CD8-positive, alpha-beta memory T cell (primary cell): ENCODE measurements at regions not wholly inside any gene's neighbourhood (a gene's known extent, or its start where the extent isn't known, plus 50 kb on each side); places are given as distances from the start of the nearest gene placed in this dataset.

Source experiments
- CTCF ChIA-PET: fragments of 350-600 bp; sonication (Branson Sonifier 250); formaldehyde crosslinking; loops from one replicate; lab custom pipeline; 2021; ENCODE audit warnings: antibody characterized with exemption; lab: Charles Lee
- POLR2A ChIA-PET: fragments of 350-600 bp; sonication (Branson Sonifier 250); formaldehyde crosslinking; loops from one replicate; lab custom pipeline; 2021; ENCODE audit warnings: antibody characterized with exemption; lab: Charles Lee
- DNase-seq, 5 donors: peaks; one replicate each; pipeline versions ENCODE4 v3.0.0 to v3.0.0-alpha.2; 2020 to 2022; ENCODE audit warnings: mixed read lengths in 1 of 5
- H3K27ac ChIP-seq: one replicate; pipeline ENCODE4 v1.7.0; 2013; ENCODE audit warnings: low read depth, mild to moderate bottlenecking, low read length, moderate library complexity
- H3K27me3 ChIP-seq: 2 replicates; pipeline ENCODE4 v1.7.0; 2013; ENCODE audit warnings: low read length, mild to moderate bottlenecking; ENCODE audit not compliant: insufficient read depth, poor library complexity, severe bottlenecking
- H3K36me3 ChIP-seq: 2 replicates; pipeline ENCODE4 v1.7.0; 2013; ENCODE audit warnings: mild to moderate bottlenecking, low read length, moderate library complexity; ENCODE audit not compliant: insufficient read depth
- H3K4me1 ChIP-seq: 2 replicates; pipeline ENCODE4 v1.7.0; 2013; ENCODE audit warnings: mild to moderate bottlenecking, low read length, moderate library complexity; ENCODE audit not compliant: insufficient read depth
- H3K4me3 ChIP-seq: 2 replicates; pipeline ENCODE4 v1.7.0; 2013; ENCODE audit warnings: mild to moderate bottlenecking, low read length
- H3K9me3 ChIP-seq: 2 replicates; pipeline ENCODE4 v1.7.0; 2013; ENCODE audit warnings: mild to moderate bottlenecking, low read length
- H3K27ac Mint-ChIP-seq, 8 donors: one replicate each; pipeline ENCODE4 v1.8.0; 2020 to 2021; ENCODE audit warnings: mixed read lengths in 8 of 8, mild to moderate bottlenecking in 6 of 8, inconsistent platforms in 3 of 8, moderate library complexity in 3 of 8
- H3K27me3 Mint-ChIP-seq, 2 donors: one replicate each; pipeline ENCODE4 v1.8.0; 2020 to 2021; ENCODE audit warnings: mixed read lengths in 2 of 2, mild to moderate bottlenecking in 1 of 2, moderate library complexity in 1 of 2
- H3K36me3 Mint-ChIP-seq, 3 donors: one replicate each; pipeline ENCODE4 v1.8.0; 2020 to 2021; ENCODE audit warnings: mixed read lengths in 3 of 3, inconsistent platforms in 1 of 3, mild to moderate bottlenecking in 1 of 3
- H3K4me1 Mint-ChIP-seq, 3 donors: one replicate each; pipeline ENCODE4 v1.8.0; 2020 to 2021; ENCODE audit warnings: mixed read lengths in 3 of 3, inconsistent platforms in 1 of 3, mild to moderate bottlenecking in 1 of 3
- H3K4me3 Mint-ChIP-seq, 7 donors: one replicate each; pipeline ENCODE4 v1.8.0; 2020 to 2021; ENCODE audit warnings: mixed read lengths in 7 of 7, mild to moderate bottlenecking in 6 of 7, moderate library complexity in 4 of 7, inconsistent platforms in 2 of 7
- H3K9me3 Mint-ChIP-seq, 5 donors: one replicate each; pipeline ENCODE4 v1.8.0; 2020 to 2022; ENCODE audit warnings: mixed read lengths in 5 of 5, mild to moderate bottlenecking in 3 of 5, moderate library complexity in 2 of 5, inconsistent platforms in 1 of 5

- H3K4me1 Mint-ChIP-seq: no peaks in the 10 kb centered on the region
- CTCF ChIA-PET: no interaction called here
- H3K4me1 ChIP-seq: no peaks in the 10 kb centered on the region
Measured at GRCh38 chr6:121499666-121500065, 64.2 kb downstream of the GJA1 start.

GRCh38 chr6:121503589-121503991, 68.1 kb downstream of the GJA1 start:
- Histone ChIP-seq H3K27ac (no peak overlapping the region), H3K9me3 (no peaks in the 10 kb centered on the region), H3K27me3 (no peaks in the 10 kb centered on the region), H3K4me3 (no peak overlapping the region), H3K36me3 (no peaks in the 10 kb centered on the region), H3K4me1 (no peaks in the 10 kb centered on the region)
- no peak overlapping the region for H3K4me3 Mint-ChIP-seq
- H3K9me3 Mint-ChIP-seq: no peaks in the 10 kb centered on the region
- no peaks in the 10 kb centered on the region for H3K36me3 Mint-ChIP-seq
- ChIA-PET CTCF (no interaction called here), POLR2A (no interaction called here)
- no peak for DNase-seq
- no peaks in the 10 kb centered on the region for H3K4me1 Mint-ChIP-seq
- H3K27ac Mint-ChIP-seq: no peak overlapping the region
- no peaks in the 10 kb centered on the region for H3K27me3 Mint-ChIP-seq

More at GRCh38 chr6:121499666-121500065, 64.2 kb downstream of the GJA1 start:
- no peaks in the 10 kb centered on the region for H3K36me3 ChIP-seq
- H3K4me3 ChIP-seq: no peak overlapping the region
- no peaks in the 10 kb centered on the region for H3K9me3 ChIP-seq
- POLR2A ChIA-PET: no interaction called here
- H3K27ac ChIP-seq: no peak overlapping the region
- no peaks in the 10 kb centered on the region for H3K36me3 Mint-ChIP-seq
- no peaks in the 10 kb centered on the region for H3K27me3 Mint-ChIP-seq
- no peaks in the 10 kb centered on the region for H3K9me3 Mint-ChIP-seq
- DNase-seq: no peak
- H3K27me3 ChIP-seq: no peaks in the 10 kb centered on the region
- H3K27ac Mint-ChIP-seq: no peak overlapping the region
- H3K4me3 Mint-ChIP-seq: no peak overlapping the region

GRCh38 chr6:121504227-121504626, 68.8 kb downstream of the GJA1 start:
- no peak overlapping the region for H3K4me3 Mint-ChIP-seq
- no peaks in the 10 kb centered on the region for H3K27me3 Mint-ChIP-seq
- H3K36me3 Mint-ChIP-seq: no peaks in the 10 kb centered on the region
- H3K4me1 Mint-ChIP-seq: no peaks in the 10 kb centered on the region
- H3K27ac Mint-ChIP-seq: no peak overlapping the region
- H3K36me3 ChIP-seq: no peaks in the 10 kb centered on the region
- H3K4me3 ChIP-seq: no peak overlapping the region
- H3K9me3 ChIP-seq: no peaks in the 10 kb centered on the region
- DNase-seq: no peak
- H3K27me3 ChIP-seq: no peaks in the 10 kb centered on the region
- POLR2A ChIA-PET: no interaction called here
- H3K9me3 Mint-ChIP-seq: no peaks in the 10 kb centered on the region
- CTCF ChIA-PET: no interaction called here
- H3K27ac ChIP-seq: no peak overlapping the region
- no peaks in the 10 kb centered on the region for H3K4me1 ChIP-seq

- H3K36me3 Mint-ChIP-seq: no peaks in the 10 kb centered on the region
- no peaks in the 10 kb centered on the region for H3K4me1 Mint-ChIP-seq
- Histone ChIP-seq H3K4me1 (no peaks in the 10 kb centered on the region), H3K27me3 (no peaks in the 10 kb centered on the region), H3K36me3 (no peaks in the 10 kb centered on the region), H3K4me3 (no peak overlapping the region), H3K27ac (no peak overlapping the region), H3K9me3 (no peaks in the 10 kb centered on the region)
- no peak overlapping the region for H3K4me3 Mint-ChIP-seq
- no peak for DNase-seq
- ChIA-PET POLR2A (no interaction called here), CTCF (no interaction called here)
- H3K9me3 Mint-ChIP-seq: no peaks in the 10 kb centered on the region
- no peaks in the 10 kb centered on the region for H3K27me3 Mint-ChIP-seq
- no peak overlapping the region for H3K27ac Mint-ChIP-seq
Measured at GRCh38 chr6:121505284-121505683, 69.8 kb downstream of the GJA1 start.

GRCh38 chr6:121506761-121507754, 71.6 kb downstream of the GJA1 start:
- no peak overlapping the region for H3K4me3 ChIP-seq
- no peaks in the 10 kb centered on the region for H3K4me1 ChIP-seq
- Mint-ChIP-seq H3K36me3 (no peaks in the 10 kb centered on the region), H3K27ac (no peak overlapping the region), H3K4me3 (no peak overlapping the region), H3K9me3 (no peaks in the 10 kb centered on the region), H3K27me3 (no peaks in the 10 kb centered on the region), H3K4me1 (no peaks in the 10 kb centered on the region)
- no peak overlapping the region for H3K27ac ChIP-seq
- CTCF ChIA-PET: no interaction called here
- no peaks in the 10 kb centered on the region for H3K36me3 ChIP-seq
- no peaks in the 10 kb centered on the region for H3K27me3 ChIP-seq
- POLR2A ChIA-PET: no interaction called here
- no peak for DNase-seq
- no peaks in the 10 kb centered on the region for H3K9me3 ChIP-seq

GRCh38 chr6:121510568-121511177, 75.2 kb downstream of the GJA1 start:
- Mint-ChIP-seq H3K4me3 (no peak overlapping the region), H3K27ac (no peak overlapping the region), H3K36me3 (no peaks in the 10 kb centered on the region), H3K27me3 (no peaks in the 10 kb centered on the region), H3K4me1 (no peaks in the 10 kb centered on the region), H3K9me3 (peaks cover 0 to 3% (median 0%) of the 10 kb centered on the region in 5 donors)
- H3K9me3 ChIP-seq: no peaks in the 10 kb centered on the region
- no peaks in the 10 kb centered on the region for H3K4me1 ChIP-seq
- H3K27me3 ChIP-seq: no peaks in the 10 kb centered on the region
- no peaks in the 10 kb centered on the region for H3K36me3 ChIP-seq
- no peak for DNase-seq
- no peak overlapping the region for H3K27ac ChIP-seq
- H3K4me3 ChIP-seq: no peak overlapping the region
- ChIA-PET POLR2A (no interaction called here), CTCF (no interaction called here)

- no peaks in the 10 kb centered on the region for H3K4me1 ChIP-seq
- Mint-ChIP-seq H3K36me3 (no peaks in the 10 kb centered on the region), H3K27me3 (no peaks in the 10 kb centered on the region), H3K27ac (no peak overlapping the region), H3K4me1 (no peaks in the 10 kb centered on the region), H3K4me3 (no peak overlapping the region), H3K9me3 (peaks cover 0 to 3% (median 0%) of the 10 kb centered on the region in 5 donors)
- ChIA-PET CTCF (no interaction called here), POLR2A (no interaction called here)
- H3K27me3 ChIP-seq: no peaks in the 10 kb centered on the region
- H3K9me3 ChIP-seq: no peaks in the 10 kb centered on the region
- DNase-seq: no peak
- no peak overlapping the region for H3K4me3 ChIP-seq
- no peaks in the 10 kb centered on the region for H3K36me3 ChIP-seq
- no peak overlapping the region for H3K27ac ChIP-seq
Measured at GRCh38 chr6:121515630-121516265, 80.3 kb downstream of the GJA1 start.

GRCh38 chr6:121516331-121516730, 80.9 kb downstream of the GJA1 start:
- Histone ChIP-seq H3K4me1 (no peaks in the 10 kb centered on the region), H3K27ac (no peak overlapping the region), H3K4me3 (no peak overlapping the region), H3K36me3 (no peaks in the 10 kb centered on the region), H3K9me3 (no peaks in the 10 kb centered on the region), H3K27me3 (no peaks in the 10 kb centered on the region)
- DNase-seq: no peak
- ChIA-PET CTCF (no interaction called here), POLR2A (no interaction called here)
- no peak overlapping the region for H3K4me3 Mint-ChIP-seq
- no peaks in the 10 kb centered on the region for H3K27me3 Mint-ChIP-seq
- H3K4me1 Mint-ChIP-seq: no peaks in the 10 kb centered on the region
- no peaks in the 10 kb centered on the region for H3K36me3 Mint-ChIP-seq
- H3K9me3 Mint-ChIP-seq: peaks cover 0 to 3% (median 0%) of the 10 kb centered on the region in 5 donors
- no peak overlapping the region for H3K27ac Mint-ChIP-seq
